ENCODE measurements at regions not wholly inside any gene's neighbourhood (a gene's known extent, or its start where the extent isn't known, plus 50 kb on each side); places are given as distances from the start of the nearest gene placed in this dataset.

DNA sequence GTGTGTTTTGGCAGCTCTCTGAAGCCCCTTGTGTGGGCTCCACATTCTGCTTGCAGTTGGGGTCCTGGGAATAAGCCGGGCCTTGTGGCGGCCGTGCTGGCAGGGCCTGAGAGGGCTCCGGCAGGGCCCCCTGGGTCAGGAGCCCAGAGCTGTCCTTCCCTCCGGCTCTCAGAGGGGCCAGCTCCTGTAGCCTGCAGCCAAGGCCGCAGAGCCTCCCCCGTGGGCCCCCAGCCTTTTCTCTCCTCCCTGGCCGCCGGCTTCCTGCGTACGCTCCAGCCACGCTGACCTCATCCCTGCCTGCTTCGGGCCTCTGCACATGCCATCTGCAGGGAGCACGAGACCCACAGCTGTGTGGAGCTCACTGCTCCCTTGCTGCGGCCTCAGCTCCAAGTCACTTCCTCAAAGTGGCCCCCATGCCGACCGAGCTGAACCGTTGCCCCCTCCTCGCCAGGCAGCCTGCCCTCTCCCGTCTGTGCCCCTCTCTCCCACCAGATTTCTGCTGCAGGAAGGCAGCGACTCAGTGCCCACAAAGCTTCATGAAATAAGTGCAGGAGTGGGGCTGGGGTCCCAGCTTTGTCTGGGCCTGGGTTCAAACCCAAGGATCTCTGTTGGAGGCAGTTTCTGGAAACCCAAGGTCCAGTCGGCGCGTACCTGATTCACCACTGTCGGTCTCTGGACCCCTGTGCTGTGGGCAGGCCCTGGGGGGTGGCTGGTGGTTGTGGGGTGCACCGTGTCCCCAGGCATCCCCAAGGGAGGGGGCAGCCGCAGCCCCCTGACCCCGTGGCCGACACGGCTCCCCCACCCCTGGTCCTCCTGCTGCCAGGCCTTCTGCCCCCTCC, 57.1 kb upstream of the NKX1-1 start:
- no peak for DNase-seq (ENCODE audit: low read depth)

- no peak for DNase-seq (ENCODE audit: low read depth)
These were observed 56.5 kb upstream of the NKX1-1 start for GRCh38 chr4:1462768-1463075.

GRCh38 chr4:1462009-1462767, 55.9 kb upstream of the NKX1-1 start:
- no peak for DNase-seq (ENCODE audit: low read depth)

- DNase-seq (ENCODE audit: low read depth): no peak
These were observed 55.0 kb upstream of the NKX1-1 start for GRCh38 chr4:1460967-1461868.

- DNase-seq (ENCODE audit: low read depth): no peak
These were observed 53.7 kb upstream of the NKX1-1 start for GRCh38 chr4:1459722-1460511.

DNA sequence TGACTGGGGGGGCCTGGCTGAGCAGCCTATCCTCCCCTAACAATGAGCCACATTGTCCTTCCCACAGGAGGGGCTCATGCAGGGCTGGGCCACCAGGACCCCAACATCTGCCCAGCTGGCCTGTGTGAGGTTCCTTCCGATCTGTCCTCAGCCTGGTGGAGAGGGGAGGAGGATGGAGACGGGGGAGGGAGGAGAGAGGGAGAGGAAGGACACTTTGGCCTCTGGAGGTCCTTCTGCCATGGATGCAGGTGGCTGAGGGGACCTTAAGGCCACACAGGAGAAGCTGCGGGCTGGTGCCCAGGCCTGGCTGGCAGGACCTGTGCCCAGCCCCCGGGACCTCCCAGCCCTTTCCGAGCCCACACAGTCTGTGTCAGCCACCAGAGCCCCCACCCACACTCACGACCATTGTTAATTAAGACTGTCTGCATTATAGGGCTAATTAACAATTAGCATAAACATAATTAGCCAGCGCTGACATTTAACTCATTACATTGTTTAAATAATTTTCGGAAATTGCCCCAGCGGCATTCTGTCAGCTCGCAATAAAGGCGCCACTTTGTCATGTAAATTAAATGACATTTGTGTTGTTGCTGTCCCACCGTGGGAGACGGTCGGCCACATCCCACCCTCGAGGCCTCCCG, 53.0 kb upstream of the NKX1-1 start:
- no peak for DNase-seq (ENCODE audit: low read depth)

DNA sequence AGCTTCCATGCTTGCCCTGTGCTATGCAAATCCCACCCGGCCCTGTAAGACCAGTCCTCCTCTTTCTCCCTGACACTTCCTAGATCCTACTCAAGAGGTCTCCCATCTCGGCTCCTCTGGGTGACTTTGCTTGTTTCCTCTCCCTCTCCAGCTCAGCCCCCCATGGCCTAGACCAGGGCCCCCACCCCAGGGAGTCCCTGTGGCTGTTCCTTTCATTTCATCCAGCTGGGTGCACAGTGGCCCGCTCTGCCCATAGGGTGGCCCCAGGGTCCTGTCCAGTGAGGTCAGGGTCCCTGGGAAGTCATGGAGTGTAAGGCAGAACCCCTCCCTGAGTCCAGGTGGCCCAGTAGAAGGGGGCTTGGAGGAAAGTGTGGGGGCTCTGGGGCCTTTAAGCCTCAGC, 52.3 kb upstream of the NKX1-1 start:
- DNase-seq (ENCODE audit: low read depth): no peak

All from stimulated activated CD8-positive, alpha-beta memory T cell treated with anti-CD3 and anti-CD28 coated beads, Interleukin-4, amount 100 ng/mL, for 24 hours (primary cell).